ENCODE measurements at regions not wholly inside any gene's neighbourhood (a gene's known extent, or its start where the extent isn't known, plus 50 kb on each side); places are given as distances from the start of the nearest gene placed in this dataset.

DNA sequence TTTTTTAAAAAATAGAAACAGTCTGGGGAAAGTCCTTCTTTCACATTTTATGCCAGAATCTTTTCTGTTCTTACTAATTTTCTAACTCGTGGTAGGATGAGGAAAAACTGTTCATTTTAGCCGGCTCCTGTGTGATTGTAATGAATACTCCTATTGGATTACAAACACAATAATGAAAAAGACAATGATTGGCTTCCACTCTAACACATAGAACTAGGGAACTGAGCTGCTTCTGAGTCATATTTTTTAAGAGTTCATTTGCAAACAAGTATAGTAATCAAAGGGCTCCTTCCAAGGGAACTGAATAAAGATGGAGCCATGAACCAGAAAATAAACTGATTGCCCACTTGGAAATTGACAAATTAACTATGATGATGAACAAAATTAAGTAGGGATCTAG, 265.3 kb upstream of the TCF21 start:
- no peak for TF ChIP-seq POLR2AphosphoS5 (IDR thresholded peaks at IDR 0.05)
- TF ChIP-seq, protein P1, sequence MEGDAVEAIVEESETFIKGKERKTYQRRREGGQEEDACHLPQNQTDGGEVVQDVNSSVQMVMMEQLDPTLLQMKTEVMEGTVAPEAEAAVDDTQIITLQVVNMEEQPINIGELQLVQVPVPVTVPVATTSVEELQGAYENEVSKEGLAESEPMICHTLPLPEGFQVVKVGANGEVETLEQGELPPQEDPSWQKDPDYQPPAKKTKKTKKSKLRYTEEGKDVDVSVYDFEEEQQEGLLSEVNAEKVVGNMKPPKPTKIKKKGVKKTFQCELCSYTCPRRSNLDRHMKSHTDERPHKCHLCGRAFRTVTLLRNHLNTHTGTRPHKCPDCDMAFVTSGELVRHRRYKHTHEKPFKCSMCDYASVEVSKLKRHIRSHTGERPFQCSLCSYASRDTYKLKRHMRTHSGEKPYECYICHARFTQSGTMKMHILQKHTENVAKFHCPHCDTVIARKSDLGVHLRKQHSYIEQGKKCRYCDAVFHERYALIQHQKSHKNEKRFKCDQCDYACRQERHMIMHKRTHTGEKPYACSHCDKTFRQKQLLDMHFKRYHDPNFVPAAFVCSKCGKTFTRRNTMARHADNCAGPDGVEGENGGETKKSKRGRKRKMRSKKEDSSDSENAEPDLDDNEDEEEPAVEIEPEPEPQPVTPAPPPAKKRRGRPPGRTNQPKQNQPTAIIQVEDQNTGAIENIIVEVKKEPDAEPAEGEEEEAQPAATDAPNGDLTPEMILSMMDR (IDR thresholded peaks at IDR 0.05 in 8 of 11, conservative IDR thresholded peaks at IDR 0.05 in 3 of 11): no peak

Data from spleen (tissue), 7 donors.